K562 (cell line): ENCODE measurements at regions not wholly inside any gene's neighbourhood (a gene's known extent, or its start where the extent isn't known, plus 50 kb on each side); places are given as distances from the start of the nearest gene placed in this dataset.

Source experiments
- ATF3 ChIP-seq, 2 experiments: fragments of 450-650 bp in 1 of 2; sonication (generic) in 1 of 2; formaldehyde crosslinking in 1 of 2; IDR thresholded peaks in 1 of 2; conservative IDR thresholded peaks in 1 of 2; 2 replicates each; pipeline versions ENCODE4 v1.6.1 to v1.8.1; 2016 to 2023; ENCODE audit warnings: mild to moderate bottlenecking in 2 of 2, moderate library complexity in 2 of 2, inconsistent platforms in 1 of 2, missing genetic modification reagents in 1 of 2
- BACH1 ChIP-seq: fragments of 200-800 bp; sonication (Bioruptor generic); IDR thresholded peaks from 2 replicates; pipeline ENCODE4 v1.6.1; 2016; ENCODE audit warnings: missing genetic modification characterization, missing compliant biosample characterization
- CXXC5 ChIP-seq: fragments of 250-450 bp; sonication (Bioruptor Pico); IDR thresholded peaks from 2 replicates; pipeline ENCODE4 v1.8.0; 2022; ENCODE audit warnings: inconsistent platforms, mild to moderate bottlenecking, moderate library complexity
- IFI16 ChIP-seq: fragments of 250-450 bp; sonication (Bioruptor Pico); IDR thresholded peaks from 2 replicates; pipeline ENCODE4 v2.1.2; 2022; ENCODE audit warnings: mild to moderate bottlenecking, inconsistent platforms
- NR2C2 ChIP-seq, 2 experiments: fragments of 200-800 bp in 1 of 2; sonication (Bioruptor generic) in 1 of 2; sonication (generic) in 1 of 2; formaldehyde crosslinking in 1 of 2; IDR thresholded peaks; 2 replicates each; pipeline versions ENCODE4 v1.6.1 to v1.8.0; 2016 to 2022; ENCODE audit warnings: mild to moderate bottlenecking in 1 of 2, missing compliant biosample characterization in 1 of 2, missing genetic modification characterization in 1 of 2, missing genetic modification reagents in 1 of 2
- SAFB2 ChIP-seq: fragments of 200-400 bp; formaldehyde crosslinking; IDR thresholded peaks from 2 replicates; pipeline ENCODE4 v1.6.1; 2018; ENCODE audit warnings: borderline replicate concordance, low read length, low read depth, moderate library complexity; ENCODE audit not compliant: severe bottlenecking
- TSHZ1 ChIP-seq: fragments of 250-450 bp; sonication (Bioruptor Pico); IDR thresholded peaks from 2 replicates; pipeline ENCODE4 v1.4.0; 2020; ENCODE audit warnings: mild to moderate bottlenecking, moderate library complexity
- ZNF79 ChIP-seq: fragments of 250-450 bp; sonication (Bioruptor Pico); IDR thresholded peaks from 2 replicates; pipeline ENCODE4 v1.4.0; 2020; ENCODE audit warnings: low read depth, mild to moderate bottlenecking, moderate library complexity

- TF ChIP-seq TSHZ1 (CRISPR knock-in tag) (no peak), IFI16 (CRISPR knock-in tag) (no peak), BACH1 (tag) (peak; percentile 25; the same call in 1 of the 2 replicates), SAFB2 (no peak), NR2C2 (CRISPR knock-in tag; IDR thresholded peaks at IDR 0.05) (no peak), NR2C2 (tag; IDR thresholded peaks at IDR 0.05) (peak; percentile 40; the same call in 1 of the 2 replicates), ATF3 (IDR thresholded peaks at IDR 0.05) (peak; percentile 60; the same call in 1 of the 2 replicates), ATF3 (CRISPR knock-in tag; conservative IDR thresholded peaks at IDR 0.05) (no peak), ZNF79 (no peak), CXXC5 (0 out of 2 replicates have a peak, but pooled peaks have one; percentile 3)
These were observed 243.9 kb downstream of the SNX13 start (continued) for GRCh38 chr7:17696422-17696821.
